T47D (cell line): ENCODE measurements at regions not wholly inside any gene's neighbourhood (a gene's known extent, or its start where the extent isn't known, plus 50 kb on each side); places are given as distances from the start of the nearest gene placed in this dataset.
"Not testable (repeated sequence)": the region's sequence is repeated elsewhere in the genome, so short reads cannot be mapped to it uniquely, and the experiment has no call there.

ENCODE experiments used
- DNase-seq, 2 experiments: peaks; one replicate each; pipeline versions ENCODE4 v3.0.0 to v3.0.0-alpha.2; 2011 to 2012; ENCODE audit warnings: low read depth in 1 of 2, low spot score in 1 of 2
- JUND ChIP-seq: IDR thresholded peaks from 2 replicates; pipeline ENCODE4 v1.6.1; 2012; ENCODE audit warnings: low read depth
- in situ Hi-C: cut with HindIII; loops from 2 replicates; pipeline ENCODE4 v1.10.0; 2016; ENCODE audit warnings: low sequenced_read_pairs, low pct_unique_long_range_greater_than_20kb

- in situ Hi-C loops = no loop called here
- no peak for TF ChIP-seq JUND
- no peak for DNase-seq
Observed at GRCh38 chr4:114311787-114312186, 286.8 kb upstream of the UGT8 start.

GRCh38 chr4:114312338-114312737 is 286.3 kb upstream of the UGT8 start:
- peak in 1 of 2 experiments; percentile 31 for DNase-seq
- TF ChIP-seq JUND = no peak
- in situ Hi-C loops = no loop called here

DNA sequence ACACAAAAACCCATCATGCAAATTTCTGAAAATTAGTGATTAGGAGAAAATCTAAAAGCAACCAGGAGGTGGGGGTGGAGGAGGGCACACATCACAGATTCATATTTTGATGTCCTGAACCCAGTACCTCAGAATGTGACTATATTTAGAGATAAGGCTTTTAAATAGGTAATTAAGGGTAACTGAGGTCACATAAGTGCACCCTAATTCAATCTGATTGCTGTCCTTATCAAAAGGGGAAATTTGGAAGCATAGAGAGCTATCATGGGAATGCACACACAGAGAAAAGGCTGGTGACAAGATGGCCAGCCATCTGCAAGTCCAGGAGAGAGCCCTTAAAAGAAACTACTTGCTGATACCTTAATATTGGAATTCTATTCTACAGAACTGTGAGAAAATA is 281.8 kb upstream of the UGT8 start:
- TF ChIP-seq JUND = no peak
- in situ Hi-C loops = no loop called here
- no peak for DNase-seq

DNA sequence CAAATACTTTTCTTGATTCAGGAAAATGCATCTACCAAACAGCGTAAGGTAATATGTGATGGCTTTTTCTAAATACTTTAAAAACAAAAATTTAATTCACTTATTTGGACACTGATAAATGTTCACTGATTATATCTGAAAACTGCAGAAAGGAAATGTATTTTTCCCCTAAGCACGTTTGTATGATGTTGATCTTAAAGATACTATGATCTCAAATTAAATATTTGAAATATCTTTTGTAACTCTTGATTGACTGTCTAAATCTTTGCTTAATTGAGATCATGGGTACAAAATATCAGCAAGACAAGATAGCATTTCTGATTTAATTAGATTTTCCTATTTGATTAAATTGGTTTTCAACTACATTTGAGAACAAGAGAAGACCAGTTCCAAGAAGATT is 281.0 kb upstream of the UGT8 start:
- TF ChIP-seq JUND = no peak
- in situ Hi-C loops = no loop called here
- DNase-seq = no peak

DNA sequence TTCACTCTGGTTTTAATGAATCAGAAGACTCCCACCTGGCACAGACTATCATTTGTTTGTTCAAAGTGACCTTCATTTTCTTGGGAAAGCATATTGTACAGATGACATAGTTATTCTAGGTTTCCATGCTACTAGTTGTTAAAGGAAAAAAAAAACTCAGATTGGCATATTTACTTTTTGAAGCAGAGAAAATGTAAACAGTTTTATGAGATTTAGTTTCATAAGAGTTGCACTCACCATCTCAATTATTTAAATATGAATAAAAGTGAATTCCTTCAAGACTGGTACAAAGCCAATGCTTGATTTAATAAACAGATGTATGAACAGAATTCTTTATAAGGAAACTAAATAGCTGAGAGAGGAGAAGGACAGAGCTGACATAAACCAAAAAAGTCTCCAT is 280.3 kb upstream of the UGT8 start:
- DNase-seq = peak in 1 of 2 experiments; percentile 73
- in situ Hi-C loops = no loop called here
- TF ChIP-seq JUND = no peak

DNA sequence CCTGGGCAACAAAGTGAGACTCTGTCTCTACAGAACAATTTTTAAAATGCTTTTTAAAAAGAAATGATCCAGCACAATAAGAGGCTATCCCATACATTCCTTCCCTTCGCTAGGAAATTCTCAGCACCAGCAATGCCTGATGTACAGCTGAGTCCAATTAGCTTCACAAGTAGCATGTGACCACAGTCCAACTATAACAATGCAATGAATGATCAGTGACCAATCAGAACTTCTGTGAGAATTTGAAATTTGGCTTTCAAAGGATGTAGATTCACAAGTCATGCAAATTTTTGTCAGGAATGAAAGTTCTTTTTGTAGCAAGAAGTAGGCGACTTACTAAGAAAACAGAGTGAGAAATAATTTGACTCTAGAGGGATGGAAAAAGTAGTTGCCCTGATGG is 278.5 kb upstream of the UGT8 start:
- DNase-seq = no peak
- in situ Hi-C loops = no loop called here
- TF ChIP-seq JUND = no peak

DNA sequence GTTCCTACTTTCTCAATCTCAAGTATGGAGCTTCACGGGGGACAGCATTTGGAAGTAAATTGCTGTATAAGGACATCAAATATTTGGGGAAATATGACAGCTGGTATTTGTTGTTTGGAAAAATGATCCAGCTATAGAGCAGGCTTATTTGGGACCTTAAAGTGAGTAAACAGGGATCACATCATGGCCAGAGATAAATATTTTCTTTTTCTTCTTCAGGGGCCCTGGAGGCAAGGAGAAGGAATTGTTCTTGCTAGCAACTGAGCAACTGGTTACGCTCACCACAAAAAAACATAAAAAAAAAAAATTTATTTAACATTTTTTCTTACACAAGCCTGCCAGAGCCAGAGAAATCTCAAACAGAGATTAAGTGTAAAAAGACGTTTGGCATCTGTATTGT is 277.2 kb upstream of the UGT8 start:
- TF ChIP-seq JUND = no peak
- in situ Hi-C loops = no loop called here
- peak in 1 of 2 experiments; percentile 74 for DNase-seq

GRCh38 chr4:114323841-114324240 is 274.8 kb upstream of the UGT8 start:
- in situ Hi-C loops = no loop called here
- DNase-seq = no peak
- TF ChIP-seq JUND = no peak

DNA sequence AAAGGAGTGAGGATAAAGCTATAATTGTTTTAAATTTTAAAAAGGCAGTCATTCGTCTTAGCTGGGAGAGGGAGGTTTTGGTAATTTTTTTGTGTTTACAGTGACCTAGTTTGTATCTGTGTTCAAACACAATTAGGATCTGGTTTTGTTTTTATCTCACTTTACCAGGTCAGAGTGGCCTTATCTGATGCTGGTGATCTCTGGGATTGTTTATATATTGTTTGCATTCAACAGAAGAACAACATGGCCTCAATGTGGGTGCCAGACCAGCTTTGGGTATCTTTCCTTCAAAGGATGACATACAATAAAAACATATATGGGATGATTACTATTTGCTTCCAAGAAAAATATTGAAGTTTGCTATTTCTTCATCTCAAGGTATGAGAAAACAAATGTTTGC is 272.2 kb upstream of the UGT8 start:
- peak in 1 of 2 experiments; percentile 92 for DNase-seq
- in situ Hi-C loops = no loop called here

DNA sequence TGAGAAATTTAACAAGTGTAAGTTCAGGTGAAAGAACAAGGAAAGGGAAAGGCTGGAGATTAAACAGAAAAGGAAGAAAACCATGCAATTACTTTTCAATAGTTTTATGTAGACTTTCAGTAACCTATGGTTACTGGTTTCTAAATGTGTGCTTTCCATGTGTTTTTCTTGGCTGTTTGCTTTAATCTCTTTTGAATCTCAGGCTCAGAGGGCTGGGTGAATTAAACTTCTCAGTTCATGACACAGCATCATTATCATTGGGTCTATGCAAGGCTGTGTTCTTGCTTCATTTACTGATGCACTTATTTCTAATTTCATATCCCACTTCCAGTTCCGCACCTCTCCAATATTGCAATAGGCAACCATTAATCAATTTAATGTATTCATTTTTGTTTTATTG is 266.5 kb upstream of the UGT8 start:
- DNase-seq = no peak
- in situ Hi-C loops = no loop called here
- no peak for TF ChIP-seq JUND

More for the DNA sequence above, 272.2 kb upstream of the UGT8 start:
- peak; percentile 66; the same call in 1 of the 2 replicates for TF ChIP-seq JUND

GRCh38 chr4:114334363-114334762 is 264.2 kb upstream of the UGT8 start:
- in situ Hi-C loops, DNase-seq: not testable (repeated sequence)

- TF ChIP-seq JUND = no peak
- in situ Hi-C loops = no loop called here
- DNase-seq = no peak
Observed at GRCh38 chr4:114334884-114335330, 263.7 kb upstream of the UGT8 start.

DNA sequence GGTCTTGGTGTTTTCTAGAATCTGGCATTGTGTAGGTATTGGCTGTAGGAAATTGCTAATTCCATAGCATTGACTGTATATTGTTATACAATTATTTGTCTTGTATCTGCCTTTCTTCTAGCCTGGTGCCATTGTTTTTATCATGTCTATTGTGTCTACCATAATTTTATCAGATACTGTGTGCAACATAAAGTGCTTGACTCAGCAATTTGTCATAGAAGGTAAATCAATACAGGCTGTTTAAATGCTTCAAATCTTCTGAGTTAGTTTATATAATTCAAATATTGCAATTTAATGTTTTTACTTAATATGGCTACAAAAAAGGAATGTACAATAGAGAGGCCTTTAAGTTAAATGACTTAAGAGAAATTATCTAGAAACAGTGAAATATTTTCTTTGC is 263.3 kb upstream of the UGT8 start:
- in situ Hi-C loops = no loop called here

GRCh38 chr4:114343015-114343414 is 255.6 kb upstream of the UGT8 start:
- no peak for TF ChIP-seq JUND
- DNase-seq = no peak
- in situ Hi-C loops = no loop called here

More for the DNA sequence above, 263.3 kb upstream of the UGT8 start:
- no peak for TF ChIP-seq JUND
- DNase-seq = no peak
